NB4 (cell line): ENCODE measurements at regions not wholly inside any gene's neighbourhood (a gene's known extent, or its start where the extent isn't known, plus 50 kb on each side); places are given as distances from the start of the nearest gene placed in this dataset.

Source experiments
- DNase-seq: peaks from one replicate; pipeline ENCODE4 v3.0.0; 2010; ENCODE audit warnings: low read depth
- H3K4me3 ChIP-seq: one replicate; pipeline ENCODE4 v1.5.1; 2011; ENCODE audit warnings: mild to moderate bottlenecking, low read depth, low read length, moderate library complexity
- CTCF ChIP-seq: IDR thresholded peaks from one replicate; pipeline ENCODE4 v1.5.1; 2012; ENCODE audit warnings: low read depth, low read length
- MAX ChIP-seq: IDR thresholded peaks from 2 replicates; pipeline ENCODE4 v1.6.1; 2011; ENCODE audit warnings: low read depth, low read length
- MYC ChIP-seq: IDR thresholded peaks from 2 replicates; pipeline ENCODE4 v1.6.1; 2011; ENCODE audit warnings: low read depth, low read length
- POLR2A ChIP-seq: IDR thresholded peaks from 2 replicates; pipeline ENCODE4 v1.6.1; 2011; ENCODE audit warnings: mild to moderate bottlenecking; ENCODE audit not compliant: insufficient read length; ENCODE audit errors: extremely low read depth

GRCh38 chr5:74021126-74021525 is 395.1 kb downstream of the ARHGEF28 start:
- H3K4me3 ChIP-seq = no peak overlapping the region
- DNase-seq = no peak
- TF ChIP-seq POLR2A (no peak), CTCF (no peak), MAX (no peak), MYC (no peak)

GRCh38 chr5:74020503-74020902 is 394.5 kb downstream of the ARHGEF28 start:
- DNase-seq = no peak
- H3K4me3 ChIP-seq = no peak overlapping the region
- TF ChIP-seq CTCF (no peak), MAX (no peak), MYC (no peak), POLR2A (no peak)

- no peak for DNase-seq
- no peak for TF ChIP-seq MYC
- no peak for TF ChIP-seq CTCF
- no peak for TF ChIP-seq POLR2A
- no peak for TF ChIP-seq MAX
- H3K4me3 ChIP-seq = no peak overlapping the region
Observed at GRCh38 chr5:74019923-74020322, 393.9 kb downstream of the ARHGEF28 start.

- TF ChIP-seq CTCF (no peak), MYC (no peak), MAX (no peak), POLR2A (no peak)
- H3K4me3 ChIP-seq = no peak overlapping the region
- DNase-seq = peak; percentile 7
Observed at GRCh38 chr5:74017786-74018211, 391.8 kb downstream of the ARHGEF28 start.

GRCh38 chr5:74017112-74017511 is 391.1 kb downstream of the ARHGEF28 start:
- TF ChIP-seq MAX (no peak), POLR2A (no peak), MYC (no peak), CTCF (no peak)
- no peak overlapping the region for H3K4me3 ChIP-seq
- no peak for DNase-seq

- no peak overlapping the region for H3K4me3 ChIP-seq
- TF ChIP-seq MAX (no peak), CTCF (peak; percentile 17), MYC (no peak)
- DNase-seq = peak; percentile 23
Observed at GRCh38 chr5:74016373-74016772, 390.4 kb downstream of the ARHGEF28 start.
